GM12878 (cell line): ENCODE measurements at regions not wholly inside any gene's neighbourhood (a gene's known extent, or its start where the extent isn't known, plus 50 kb on each side); places are given as distances from the start of the nearest gene placed in this dataset.
A peak's percentile ranks its signal among the peaks of the same experiment; 100 is the strongest.

Experiments used
- ATAC-seq: fragments of 200-7000 bp; cut with Tn5 transposase; 3 replicates; pipeline ENCODE4 v1.9.1; 2020; ENCODE audit warnings: mild to moderate bottlenecking, moderate library complexity
- BruUV-seq: library from RNA; stranded (reverse); fragments of 400-500 nt; replicated peaks from 2 replicates; lab custom pipeline; 2021; lab: Mats Ljungman, UMichigan
- CTCF ChIA-PET: fragments of 300-600 bp; sonication (Branson Sonifier 250); formaldehyde crosslinking; extraction: SDS; loops from one replicate; lab custom pipeline; 2021; ENCODE audit warnings: inconsistent platforms; lab: Yijun Ruan, JAX
- POLR2A ChIA-PET: fragments of 350-600 bp; formaldehyde crosslinking; extraction: SDS; loops from one replicate; lab custom pipeline; 2021; ENCODE audit warnings: inconsistent platforms; lab: Charles Lee
- RAD21 ChIA-PET: fragments of 300-600 bp; sonication (Branson Sonifier 250); formaldehyde crosslinking; loops from one replicate; lab custom pipeline; 2023; ENCODE audit warnings: antibody characterized with exemption; ENCODE audit not compliant: unreplicated experiment; lab: Charles Lee
- SMC1A ChIA-PET: fragments of 300-600 bp; sonication (Branson Sonifier 250); formaldehyde crosslinking; loops from one replicate; lab custom pipeline; 2023; ENCODE audit not compliant: unreplicated experiment, uncharacterized antibody; lab: Charles Lee
- DNase-seq: peaks from one replicate; pipeline ENCODE4 v3.0.0-alpha.2; 2011; ENCODE audit warnings: low read depth, low spot score
- FAIRE-seq: peaks from 3 replicates; lab custom pipeline; 2011; peaks lifted over from hg19 to GRCh38; lab: Jason Lieb, UNC
- H2AFZ ChIP-seq: 2 replicates; pipeline ENCODE4 v1.6.0; 2011; ENCODE audit warnings: low read depth, low read length, control low read depth; ENCODE audit not compliant: control insufficient read depth
- H3K27ac ChIP-seq: 2 replicates; pipeline ENCODE4 v1.5.1; 2011; ENCODE audit warnings: control low read depth; ENCODE audit not compliant: control insufficient read depth, insufficient read depth
- H3K27me3 ChIP-seq, 2 experiments: replicated peaks in 1 of 2; 2 replicates each; pipeline versions ENCODE4 v1.6.0 to v1.6.1; 2011; ENCODE audit warnings: low read length in 1 of 2; ENCODE audit not compliant: control insufficient read depth in 2 of 2, insufficient read depth in 2 of 2
- H3K36me3 ChIP-seq, 2 experiments: 2 replicates each; pipeline ENCODE4 v1.5.1; 2011; ENCODE audit warnings: low read length in 1 of 2; ENCODE audit not compliant: control insufficient read depth in 2 of 2, insufficient read depth in 2 of 2
- H3K4me1 ChIP-seq: 2 replicates; pipeline ENCODE4 v1.6.1; 2011; ENCODE audit warnings: mild to moderate bottlenecking, low read length, moderate library complexity, mixed read lengths; ENCODE audit not compliant: control insufficient read depth, insufficient read depth
- H3K4me2 ChIP-seq: 2 replicates; pipeline ENCODE4 v1.6.0; 2011; ENCODE audit warnings: control low read depth; ENCODE audit not compliant: control insufficient read depth, insufficient read depth
- H3K4me3 ChIP-seq: fragments of 200-600 bp; sonication (generic); 2 replicates; pipeline ENCODE4 v1.5.1; 2016
- H3K79me2 ChIP-seq: 2 replicates; pipeline ENCODE4 v1.6.0; 2011; ENCODE audit warnings: low read length; ENCODE audit not compliant: control insufficient read depth, insufficient read depth
- H3K9ac ChIP-seq: 2 replicates; pipeline ENCODE4 v1.8.0; 2011; ENCODE audit warnings: low read length, control low read depth, mixed read lengths; ENCODE audit not compliant: control insufficient read depth, insufficient read depth
- H3K9me3 ChIP-seq: replicated peaks from 3 replicates; pipeline ENCODE4 v1.5.1; 2011; ENCODE audit warnings: mild to moderate bottlenecking, low read length; ENCODE audit not compliant: control insufficient read depth, insufficient read depth
- H4K20me1 ChIP-seq: 2 replicates; pipeline ENCODE4 v1.6.0; 2011; ENCODE audit not compliant: control insufficient read depth, insufficient read depth
- BCL3 ChIP-seq: IDR thresholded peaks from 2 replicates; pipeline ENCODE4 v1.6.1; 2011; ENCODE audit warnings: borderline replicate concordance, low read depth, mild to moderate bottlenecking, moderate library complexity, low read length; ENCODE audit not compliant: insufficient read depth, poor library complexity, severe bottlenecking
- CUX1 ChIP-seq: IDR thresholded peaks from 2 replicates; pipeline ENCODE4 v1.6.1; 2012; ENCODE audit warnings: improper control_type of control experiment, low read depth, low read length; ENCODE audit not compliant: insufficient replicate concordance
- POLR2AphosphoS2 ChIP-seq: IDR thresholded peaks from 2 replicates; pipeline ENCODE4 v1.6.1; 2011; ENCODE audit warnings: low read depth, mild to moderate bottlenecking, low read length, improper control_type of control experiment, moderate library complexity
- SMAD1 ChIP-seq: fragments of 450-650 bp; IDR thresholded peaks from 2 replicates; pipeline ENCODE4 v1.6.1; 2018; ENCODE audit warnings: mild to moderate bottlenecking, low read depth; ENCODE audit not compliant: partially characterized antibody
- ZBTB11 ChIP-seq: fragments of 450-650 bp; formaldehyde crosslinking; IDR thresholded peaks from 2 replicates; pipeline ENCODE4 v1.5.0; 2022; ENCODE audit warnings: mild to moderate bottlenecking, missing genetic modification characterization
- WGBS: methylation state at CpG from one replicate; pipeline ENCODE4 v1.1.6; 2016; ENCODE audit warnings: low lambda C conversion rate; ENCODE audit not compliant: insufficient replicate concordance, insufficient coverage; ENCODE audit errors: missing lambda C conversion rate; 5-methylcytosine and 5-hydroxymethylcytosine counted together
- in situ Hi-C: fragments of 300-500 bp; cut with MboI; formaldehyde crosslinking; loops from 9 replicates; pipeline ENCODE4 v1.14.3; 2018; ENCODE audit warnings: mixed read lengths
- intact Hi-C: fragments of 100-400 bp; cut with micrococcal nuclease; formaldehyde crosslinking; loops from one replicate; pipeline ENCODE4 v1.14.2; 2022; ENCODE audit not compliant: unreplicated experiment

GRCh38 chr16:48910214-48910613 lies 300.2 kb upstream of the N4BP1 start:
- Histone ChIP-seq H3K27me3 (no peaks in the 10 kb centered on the region), H3K79me2 (no peaks in the 10 kb centered on the region), H3K36me3 (no peaks in the 10 kb centered on the region), H3K4me2 (no peak overlapping the region), H2AFZ (no peak overlapping the region), H3K9me3 (no peaks in the 10 kb centered on the region; the same call in 2 of the 3 replicates), H3K9ac (no peak overlapping the region), H4K20me1 (no peaks in the 10 kb centered on the region), H3K4me1 (peaks cover 25% of the 10 kb centered on the region), H3K27ac (no peak overlapping the region), H3K4me3 (no peak overlapping the region)
- ChIA-PET RAD21 (no interaction called here), CTCF (interaction anchor here (0.9 kb wide), 1 partner anchor 10 kb away, joined by 3 read pairs; no protein-coding TSS in a partner anchor), SMC1A (interaction anchor here (1.4 kb wide), 1 partner anchor 14 kb away, joined by 3 read pairs; no protein-coding TSS in a partner anchor), POLR2A (no interaction called here)
- intact Hi-C loops = no loop called here
- ATAC-seq = no peak
- TF ChIP-seq SMAD1 (no peak), BCL3 (peak; percentile 58)
- no peak for FAIRE-seq
- in situ Hi-C loops = no loop called here
- WGBS = 0% methylated on average over 3 of the region's 3 CpGs
- DNase-seq = no peak
- no TSS peak for BruUV-seq

GRCh38 chr16:48909231-48909630 lies 299.3 kb upstream of the N4BP1 start:
- H3K27me3 ChIP-seq = no peaks in the 10 kb centered on the region
- ATAC-seq = no peak
- CTCF ChIA-PET = interaction anchor here (1.3 kb wide), 1 partner anchor 286 kb away, joined by 3 read pairs; no protein-coding TSS in a partner anchor
- intact Hi-C loops (no loop called here), in situ Hi-C loops (no loop called here)
- H3K27ac ChIP-seq = no peak overlapping the region
- no peaks in the 10 kb centered on the region for H3K36me3 ChIP-seq
- H3K4me2 ChIP-seq = no peak overlapping the region
- 34% methylated on average over 5 of the region's 5 CpGs for WGBS
- H2AFZ ChIP-seq = no peak overlapping the region
- RAD21 ChIA-PET = interaction anchor here (1.9 kb wide), 1 partner anchor 47 kb away, joined by 5 read pairs; no protein-coding TSS in a partner anchor
- SMC1A ChIA-PET = interaction anchor here (1.1 kb wide), 1 partner anchor 9 kb away, joined by 5 read pairs; no protein-coding TSS in a partner anchor
- no peaks in the 10 kb centered on the region for H3K79me2 ChIP-seq
- POLR2A ChIA-PET = no interaction called here
- no peak for FAIRE-seq
- no peaks in the 10 kb centered on the region; the same call in 2 of the 3 replicates for H3K9me3 ChIP-seq
- no peaks in the 10 kb centered on the region for H4K20me1 ChIP-seq
- no TSS peak for BruUV-seq
- H3K4me3 ChIP-seq = no peak overlapping the region
- DNase-seq = no peak
- peaks cover 25% of the 10 kb centered on the region for H3K4me1 ChIP-seq
- H3K9ac ChIP-seq = no peak overlapping the region
- TF ChIP-seq CUX1 (no peak), ZBTB11 (CRISPR knock-in tag) (no peak), POLR2AphosphoS2 (no peak)
